DOHH2 (cell line): ENCODE measurements at regions not wholly inside any gene's neighbourhood (a gene's known extent, or its start where the extent isn't known, plus 50 kb on each side); places are given as distances from the start of the nearest gene placed in this dataset.

ENCODE experiments used
- H3F3A ChIP-seq: fragments of 200-600 bp; sonication (generic), shearing (Covaris generic); 2 replicates; pipeline ENCODE4 v1.6.0; 2016; ENCODE audit warnings: antibody characterized with exemption, mild to moderate bottlenecking; ENCODE audit not compliant: control insufficient read depth, insufficient read depth
- H3K27ac ChIP-seq: fragments of 200-600 bp; sonication (generic); 2 replicates; pipeline ENCODE4 v1.5.1; 2014; ENCODE audit warnings: low read depth, mild to moderate bottlenecking, low read length, moderate library complexity
- H3K27me3 ChIP-seq: fragments of 200-600 bp; sonication (generic); 2 replicates; pipeline ENCODE4 v1.6.1; 2014; ENCODE audit warnings: mild to moderate bottlenecking, low read length, mixed read lengths; ENCODE audit not compliant: control insufficient read depth
- H3K36me3 ChIP-seq: fragments of 200-600 bp; sonication (generic); 2 replicates; pipeline ENCODE4 v1.6.1; 2014; ENCODE audit warnings: mild to moderate bottlenecking, low read length, moderate library complexity, mixed read lengths; ENCODE audit not compliant: control insufficient read depth
- H3K4me1 ChIP-seq: fragments of 200-600 bp; sonication (generic); 2 replicates; pipeline ENCODE4 v1.6.1; 2014; ENCODE audit warnings: mild to moderate bottlenecking, low read length, mixed read lengths; ENCODE audit not compliant: control insufficient read depth
- H3K4me2 ChIP-seq: fragments of 200-600 bp; sonication (generic); 2 replicates; pipeline ENCODE4 v1.6.0; 2014; ENCODE audit warnings: mild to moderate bottlenecking, low read length, moderate library complexity
- H3K4me3 ChIP-seq: fragments of 200-600 bp; sonication (generic); 2 replicates; pipeline ENCODE4 v1.5.1; 2014; ENCODE audit warnings: mild to moderate bottlenecking, low read length, mixed read lengths
- H3K79me2 ChIP-seq: fragments of 200-600 bp; sonication (generic); 2 replicates; pipeline ENCODE4 v1.6.1; 2014; ENCODE audit warnings: mild to moderate bottlenecking, low read length, mixed read lengths; ENCODE audit not compliant: control insufficient read depth
- H3K9me2 ChIP-seq: fragments of 200-600 bp; sonication (generic); replicated peaks from 2 replicates; pipeline ENCODE4 v1.6.1; 2014; ENCODE audit warnings: mild to moderate bottlenecking, low read length, mixed read lengths; ENCODE audit not compliant: control insufficient read depth
- H3K9me3 ChIP-seq: fragments of 200-600 bp; sonication (generic); 2 replicates; pipeline ENCODE4 v1.6.1; 2014; ENCODE audit warnings: antibody characterized with exemption, low read length, mixed read lengths; ENCODE audit not compliant: control insufficient read depth, insufficient read depth
- H4K20me1 ChIP-seq: fragments of 200-600 bp; sonication (generic); 2 replicates; pipeline ENCODE4 v1.6.0; 2014; ENCODE audit warnings: low read depth, mild to moderate bottlenecking, antibody characterized with exemption, low read length, moderate library complexity; ENCODE audit not compliant: control insufficient read depth, insufficient read depth
- CTCF ChIP-seq: fragments of 200-600 bp; sonication (generic); IDR thresholded peaks from one replicate; pipeline ENCODE4 v1.5.1; 2014; ENCODE audit warnings: antibody characterized with exemption, mild to moderate bottlenecking, low read depth, low read length; ENCODE audit not compliant: poor library complexity, severe bottlenecking
- EZH2phosphoT487 ChIP-seq: fragments of 200-600 bp; sonication (generic); IDR thresholded peaks from 2 replicates; pipeline ENCODE4 v1.6.1; 2017; ENCODE audit warnings: borderline replicate concordance, mild to moderate bottlenecking, antibody characterized with exemption, low read length, moderate library complexity, mixed read lengths

DNA sequence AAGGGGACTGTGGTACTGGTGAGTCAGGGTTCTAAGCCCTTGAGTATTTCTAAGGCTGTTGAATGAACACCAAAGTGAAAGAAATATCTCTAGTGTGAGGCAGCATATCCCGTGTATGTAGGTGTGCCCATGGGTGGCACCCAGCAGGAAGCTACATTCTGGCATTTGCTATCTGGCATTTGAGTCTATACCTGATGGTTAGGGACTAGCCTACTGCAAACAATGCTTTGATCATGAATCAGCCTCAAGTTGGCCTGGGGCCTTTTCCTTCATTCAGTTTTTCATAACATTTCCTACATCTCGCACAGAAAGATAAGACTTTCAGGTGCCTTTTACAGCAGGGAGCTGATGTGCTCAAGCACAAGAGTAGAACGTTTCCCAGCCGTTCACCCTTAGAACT lies 85.7 kb upstream of the E2F7 start:
- Histone ChIP-seq H3F3A (no peaks in the 10 kb centered on the region), H3K79me2 (no peaks in the 10 kb centered on the region), H3K36me3 (no peaks in the 10 kb centered on the region), H4K20me1 (no peaks in the 10 kb centered on the region), H3K4me3 (no peak overlapping the region), H3K27ac (no peak overlapping the region), H3K27me3 (no peaks in the 10 kb centered on the region), H3K9me2 (no peaks in the 10 kb centered on the region), H3K9me3 (no peaks in the 10 kb centered on the region), H3K4me2 (no peak overlapping the region), H3K4me1 (no peaks in the 10 kb centered on the region)
- TF ChIP-seq CTCF = no peak
- no peak for TF ChIP-seq EZH2phosphoT487

GRCh38 chr12:77133566-77133965 lies 68.2 kb upstream of the E2F7 start:
- no peak overlapping the region for H3K27ac ChIP-seq
- no peaks in the 10 kb centered on the region for H3K9me3 ChIP-seq
- H3K4me2 ChIP-seq = no peak overlapping the region
- no peaks in the 10 kb centered on the region for H3K36me3 ChIP-seq
- H3F3A ChIP-seq = no peaks in the 10 kb centered on the region
- H3K4me3 ChIP-seq = no peak overlapping the region
- no peaks in the 10 kb centered on the region for H3K9me2 ChIP-seq
- no peaks in the 10 kb centered on the region for H4K20me1 ChIP-seq
- TF ChIP-seq EZH2phosphoT487 (no peak), CTCF (no peak)
- no peaks in the 10 kb centered on the region for H3K27me3 ChIP-seq
- no peaks in the 10 kb centered on the region for H3K79me2 ChIP-seq
- H3K4me1 ChIP-seq = no peaks in the 10 kb centered on the region

DNA sequence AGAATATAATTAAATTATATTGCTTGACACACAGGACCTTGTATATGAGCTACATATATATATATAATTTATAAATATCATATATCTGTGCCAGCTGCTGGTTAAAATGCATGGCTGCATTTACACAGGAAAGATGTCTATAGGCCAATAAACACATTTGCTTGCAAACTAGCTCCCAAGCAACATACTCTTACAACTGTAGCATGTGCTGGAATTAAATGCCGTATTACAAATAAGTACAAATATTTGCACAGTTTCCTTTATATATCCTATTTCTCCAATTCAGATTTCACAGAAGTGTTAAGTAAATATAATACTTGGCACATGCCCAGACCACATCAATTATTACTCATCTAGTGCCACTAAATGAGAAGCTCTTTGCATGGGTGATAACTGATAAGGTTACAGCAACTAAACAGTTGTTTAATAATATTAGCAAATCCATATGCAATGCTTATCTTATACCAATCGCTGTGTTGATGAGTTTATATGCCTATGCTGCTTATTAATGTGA lies 66.7 kb upstream of the E2F7 start:
- H3K27me3 ChIP-seq = no peaks in the 10 kb centered on the region
- H4K20me1 ChIP-seq = no peaks in the 10 kb centered on the region
- H3K4me1 ChIP-seq = no peaks in the 10 kb centered on the region
- no peak for TF ChIP-seq EZH2phosphoT487
- TF ChIP-seq CTCF = no peak
- no peaks in the 10 kb centered on the region for H3K79me2 ChIP-seq
- H3K9me3 ChIP-seq = no peaks in the 10 kb centered on the region
- H3K9me2 ChIP-seq = no peaks in the 10 kb centered on the region
- no peaks in the 10 kb centered on the region for H3F3A ChIP-seq
- no peaks in the 10 kb centered on the region for H3K36me3 ChIP-seq
- no peak overlapping the region for H3K4me3 ChIP-seq
- no peak overlapping the region for H3K4me2 ChIP-seq
- H3K27ac ChIP-seq = no peak overlapping the region

DNA sequence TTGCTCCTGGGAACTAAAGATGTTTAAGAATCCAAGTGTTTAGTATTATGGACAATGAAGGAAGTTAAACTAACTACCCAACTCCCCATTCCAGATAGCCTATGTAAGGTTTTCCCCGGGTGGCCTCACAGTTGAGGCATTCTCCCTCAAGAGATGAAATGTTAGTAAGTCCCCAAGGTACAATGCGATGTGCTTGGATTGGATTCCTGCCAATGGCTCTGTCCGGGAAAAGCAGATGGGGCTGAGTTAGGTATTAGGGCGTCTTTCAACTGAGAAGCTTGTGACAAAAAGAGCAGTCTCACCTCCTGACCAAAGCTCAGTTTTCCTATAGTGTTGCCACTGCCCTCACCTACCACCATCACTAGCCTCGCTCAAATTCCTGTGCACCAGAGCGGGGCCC lies 64.8 kb upstream of the E2F7 start:
- Histone ChIP-seq H3K4me1 (no peaks in the 10 kb centered on the region), H3K79me2 (no peaks in the 10 kb centered on the region), H3K4me2 (no peak overlapping the region), H3F3A (no peaks in the 10 kb centered on the region), H4K20me1 (no peaks in the 10 kb centered on the region), H3K27ac (no peak overlapping the region), H3K9me3 (no peaks in the 10 kb centered on the region), H3K4me3 (no peak overlapping the region), H3K27me3 (no peaks in the 10 kb centered on the region), H3K9me2 (no peaks in the 10 kb centered on the region), H3K36me3 (no peaks in the 10 kb centered on the region)
- no peak for TF ChIP-seq CTCF
- TF ChIP-seq EZH2phosphoT487 = no peak
